IPS DF 6.9 (cell line): ENCODE measurements at regions not wholly inside any gene's neighbourhood (a gene's known extent, or its start where the extent isn't known, plus 50 kb on each side); places are given as distances from the start of the nearest gene placed in this dataset.
"Not testable (repeated sequence)": the region's sequence is repeated elsewhere in the genome, so short reads cannot be mapped to it uniquely, and the experiment has no call there.

Source experiments
- DNase-seq: peaks from one replicate; pipeline ENCODE4 v3.0.0-alpha.2; 2013; ENCODE audit warnings: low read depth, low spot score
- H3K27ac ChIP-seq: one replicate; pipeline ENCODE4 v1.5.1; 2013; ENCODE audit warnings: low read length, control low read depth
- H3K27me3 ChIP-seq: 2 replicates; pipeline ENCODE4 v1.6.1; 2013; ENCODE audit warnings: mild to moderate bottlenecking, low read length; ENCODE audit not compliant: control insufficient read depth, insufficient read depth
- H3K36me3 ChIP-seq: 2 replicates; pipeline ENCODE4 v1.6.1; 2013; ENCODE audit warnings: low read length; ENCODE audit not compliant: control insufficient read depth, insufficient read depth
- H3K4me1 ChIP-seq: 2 replicates; pipeline ENCODE4 v1.6.1; 2013; ENCODE audit warnings: low read length; ENCODE audit not compliant: control insufficient read depth, insufficient read depth
- H3K4me3 ChIP-seq: 2 replicates; pipeline ENCODE4 v1.5.1; 2013; ENCODE audit warnings: mild to moderate bottlenecking, low read length
- H3K9me3 ChIP-seq: 2 replicates; pipeline ENCODE4 v1.6.1; 2013; ENCODE audit warnings: low read length, inconsistent platforms; ENCODE audit not compliant: control insufficient read depth, insufficient read depth
- WGBS: extraction: QIAGEN DNeasy Blood & Tissue Kit; methylation state at CpG from one replicate; pipeline ENCODE4 v1.1.7; 2013; ENCODE audit warnings: mixed read lengths, missing lambda C conversion rate; ENCODE audit not compliant: insufficient read length, insufficient coverage; 5-methylcytosine and 5-hydroxymethylcytosine counted together

DNA sequence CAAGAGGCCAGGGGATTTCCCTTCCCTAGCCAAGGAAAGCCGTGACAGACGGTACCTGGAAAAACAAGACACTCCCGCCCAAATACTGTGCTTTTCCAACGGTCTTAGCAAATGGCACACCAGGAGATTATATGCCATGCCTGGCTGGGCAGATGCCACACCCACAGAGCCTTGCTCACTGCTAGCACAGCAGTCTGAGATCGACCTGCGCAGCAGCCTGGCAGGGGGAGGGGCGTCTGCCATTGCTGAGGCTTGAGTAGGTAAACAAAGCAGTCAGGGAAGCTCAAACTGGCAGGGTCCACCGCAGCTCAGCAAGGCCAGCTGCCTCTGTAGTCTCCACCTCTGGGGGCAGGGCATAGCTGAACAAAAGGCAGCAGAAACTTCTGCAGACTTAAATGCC, 267.7 kb downstream of the GJA1 start:
- H3K9me3 ChIP-seq, H3K4me3 ChIP-seq, H3K27ac ChIP-seq, H3K27me3 ChIP-seq, DNase-seq, H3K4me1 ChIP-seq, H3K36me3 ChIP-seq: not testable (repeated sequence)
- WGBS: no CpG with 5 or more reads among the region's 8 CpGs

DNA sequence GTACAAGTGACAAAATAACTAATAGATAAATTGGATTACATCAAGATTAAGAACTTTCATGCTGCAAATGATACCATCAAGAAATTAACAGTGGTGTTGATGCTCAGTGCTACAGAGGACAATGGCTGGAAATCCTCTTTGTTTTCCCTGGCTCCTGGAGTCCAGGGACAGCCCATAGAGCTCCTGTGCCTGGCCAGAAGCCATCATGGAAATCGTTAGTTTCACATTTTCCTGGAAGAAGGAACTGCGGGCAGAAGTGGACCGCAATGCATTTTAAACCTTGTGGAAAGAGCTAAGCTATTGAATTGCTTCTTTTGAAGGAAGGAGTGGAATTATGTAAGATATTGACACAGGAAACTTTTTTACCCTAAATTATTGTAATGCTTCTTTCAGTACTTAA, 276.0 kb downstream of the GJA1 start:
- H3K4me1 ChIP-seq: no peaks in the 10 kb centered on the region
- no peaks in the 10 kb centered on the region for H3K9me3 ChIP-seq
- DNase-seq: no peak
- H3K27ac ChIP-seq: no peak overlapping the region
- WGBS: no CpG with 5 or more reads among the region's 3 CpGs
- no peaks in the 10 kb centered on the region for H3K36me3 ChIP-seq
- H3K27me3 ChIP-seq: no peaks in the 10 kb centered on the region
- H3K4me3 ChIP-seq: no peak overlapping the region

DNA sequence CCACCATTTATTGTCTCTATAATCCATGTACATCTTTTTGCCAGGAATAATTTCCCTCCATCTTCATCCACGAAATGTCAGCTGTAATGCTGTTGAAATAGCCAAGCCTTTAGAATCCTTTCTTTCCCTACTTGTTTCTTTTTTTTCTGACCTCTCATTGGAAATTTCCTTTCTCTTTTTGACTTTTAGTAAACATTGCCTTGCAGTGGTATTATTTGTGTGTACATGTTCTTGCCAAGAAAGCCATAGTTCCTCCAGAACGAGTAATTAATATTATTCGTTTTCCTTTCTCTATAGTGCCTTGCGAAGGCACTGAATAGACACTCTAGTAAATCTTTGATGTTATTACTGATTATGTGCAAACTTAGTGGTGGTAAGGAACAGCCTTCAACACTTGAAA, 282.2 kb downstream of the GJA1 start:
- Histone ChIP-seq H3K4me1 (no peaks in the 10 kb centered on the region), H3K36me3 (no peaks in the 10 kb centered on the region), H3K27me3 (no peaks in the 10 kb centered on the region), H3K27ac (no peak overlapping the region), H3K4me3 (no peak overlapping the region), H3K9me3 (no peaks in the 10 kb centered on the region)
- WGBS: no CpG with 5 or more reads among the region's 4 CpGs
- DNase-seq: no peak

DNA sequence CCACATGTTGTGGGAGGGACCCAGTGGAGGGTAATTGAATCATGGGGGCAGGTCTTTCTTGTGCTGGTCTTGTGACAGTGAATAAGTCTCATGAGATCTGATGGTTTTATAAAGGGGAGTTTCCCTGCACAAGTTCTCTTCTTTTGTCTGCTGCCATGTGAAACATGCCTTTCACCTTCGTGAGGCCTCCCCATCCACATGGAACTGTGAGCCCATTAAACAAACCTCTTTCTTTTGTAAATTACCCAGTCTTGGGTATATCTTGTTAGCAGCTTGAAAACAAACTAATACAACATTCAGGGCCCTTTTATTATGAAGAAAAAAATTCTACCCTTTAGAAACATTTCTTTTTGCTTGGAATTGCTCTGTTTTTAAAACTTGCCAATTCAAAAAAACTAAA, 285.4 kb downstream of the GJA1 start:
- H3K4me3 ChIP-seq, H3K9me3 ChIP-seq, H3K4me1 ChIP-seq, DNase-seq, H3K36me3 ChIP-seq, H3K27ac ChIP-seq, H3K27me3 ChIP-seq: not testable (repeated sequence)
- WGBS: no CpG with 5 or more reads among the region's 1 CpG

DNA sequence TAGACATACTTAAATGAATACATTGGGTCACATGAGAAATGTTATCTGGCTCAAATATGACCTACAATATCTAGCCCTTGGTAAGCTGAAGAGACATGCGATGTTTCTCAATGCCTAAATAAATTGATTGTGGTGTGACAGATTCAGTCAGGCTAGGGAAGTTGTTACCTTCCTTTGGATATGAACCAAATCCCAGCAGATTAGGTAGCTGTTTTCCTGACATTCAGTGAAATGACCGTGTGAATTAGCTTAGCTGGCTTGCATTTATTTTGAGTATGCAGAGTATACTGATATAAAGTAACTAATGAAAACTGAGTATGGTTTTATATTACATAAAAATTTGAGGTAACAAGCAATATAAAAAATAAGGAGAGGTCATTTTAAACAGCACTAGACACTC, 288.2 kb downstream of the GJA1 start:
- H3K27ac ChIP-seq: no peak overlapping the region
- no CpG with 5 or more reads among the region's 2 CpGs for WGBS
- no peaks in the 10 kb centered on the region for H3K36me3 ChIP-seq
- no peaks in the 10 kb centered on the region for H3K27me3 ChIP-seq
- H3K4me1 ChIP-seq: no peaks in the 10 kb centered on the region
- no peaks in the 10 kb centered on the region for H3K9me3 ChIP-seq
- H3K4me3 ChIP-seq: no peak overlapping the region
- no peak for DNase-seq

DNA sequence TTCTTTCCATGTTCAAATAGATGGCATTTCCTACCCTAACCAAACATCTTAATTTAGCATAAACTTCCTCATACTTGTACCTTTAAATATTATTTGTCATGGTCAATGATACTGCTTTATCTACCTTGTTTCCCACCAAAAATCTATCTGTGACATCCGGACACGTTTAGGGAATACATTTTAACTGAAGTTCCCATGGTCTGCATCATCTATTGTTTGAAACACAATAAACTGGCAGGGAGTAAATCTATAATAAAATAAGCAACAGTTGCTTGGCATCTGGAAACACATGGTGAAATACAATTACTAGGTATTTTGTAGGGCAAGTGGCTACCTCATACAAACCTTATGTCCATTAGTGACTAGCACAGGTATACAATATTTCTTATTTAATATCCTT, 289.1 kb downstream of the GJA1 start:
- no CpG with 5 or more reads among the region's 2 CpGs for WGBS
- Histone ChIP-seq H3K36me3 (no peaks in the 10 kb centered on the region), H3K27me3 (no peaks in the 10 kb centered on the region), H3K4me3 (no peak overlapping the region), H3K9me3 (no peaks in the 10 kb centered on the region), H3K27ac (no peak overlapping the region), H3K4me1 (no peaks in the 10 kb centered on the region)
- DNase-seq: no peak

DNA sequence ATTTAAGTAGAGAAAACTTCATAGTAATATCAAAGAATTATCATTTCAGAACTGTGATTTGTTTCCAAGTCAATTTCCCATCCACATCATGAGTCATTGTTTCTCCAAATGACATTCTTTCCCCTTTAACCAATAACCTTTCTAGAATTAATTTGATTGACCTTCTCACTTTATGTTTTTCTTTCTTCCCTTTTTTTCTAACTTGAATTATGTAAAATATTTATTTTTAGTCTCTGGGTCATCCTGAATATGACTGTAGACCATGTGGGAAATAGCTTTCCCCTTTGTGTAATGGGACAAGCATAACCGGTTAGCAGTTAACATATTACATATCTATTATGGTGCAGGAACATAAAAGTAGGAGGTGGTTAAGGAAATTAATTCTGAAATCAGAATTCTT, 291.1 kb downstream of the GJA1 start:
- no CpG with 5 or more reads among the region's 1 CpG for WGBS
- Histone ChIP-seq H3K27ac (no peak overlapping the region), H3K36me3 (no peaks in the 10 kb centered on the region), H3K4me1 (no peaks in the 10 kb centered on the region), H3K27me3 (no peaks in the 10 kb centered on the region), H3K9me3 (no peaks in the 10 kb centered on the region), H3K4me3 (no peak overlapping the region)
- no peak for DNase-seq

DNA sequence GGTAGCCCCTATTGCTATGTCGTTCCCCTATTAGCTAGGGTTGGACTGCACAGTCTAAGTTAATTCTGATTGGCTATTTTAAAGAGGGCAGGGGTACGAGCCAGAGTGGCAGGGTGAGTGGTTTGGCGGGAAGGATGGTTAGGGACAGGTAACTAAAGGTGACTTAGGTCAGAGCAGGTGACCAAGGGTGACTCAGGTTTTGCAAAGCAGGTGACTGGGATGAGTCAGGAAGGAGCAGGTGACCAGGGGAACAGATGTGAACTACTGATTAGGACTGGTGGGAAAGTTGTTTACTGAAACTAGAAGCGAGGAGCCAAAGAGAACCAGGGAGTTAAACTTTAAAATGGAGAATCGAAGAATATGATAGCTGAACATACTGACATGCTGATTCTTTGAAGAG, 295.2 kb downstream of the GJA1 start:
- no peaks in the 10 kb centered on the region for H3K27me3 ChIP-seq
- no peaks in the 10 kb centered on the region for H3K9me3 ChIP-seq
- no peak overlapping the region for H3K27ac ChIP-seq
- DNase-seq: no peak
- no peaks in the 10 kb centered on the region for H3K36me3 ChIP-seq
- H3K4me3 ChIP-seq: no peak overlapping the region
- no CpG with 5 or more reads among the region's 5 CpGs for WGBS
- H3K4me1 ChIP-seq: no peaks in the 10 kb centered on the region

DNA sequence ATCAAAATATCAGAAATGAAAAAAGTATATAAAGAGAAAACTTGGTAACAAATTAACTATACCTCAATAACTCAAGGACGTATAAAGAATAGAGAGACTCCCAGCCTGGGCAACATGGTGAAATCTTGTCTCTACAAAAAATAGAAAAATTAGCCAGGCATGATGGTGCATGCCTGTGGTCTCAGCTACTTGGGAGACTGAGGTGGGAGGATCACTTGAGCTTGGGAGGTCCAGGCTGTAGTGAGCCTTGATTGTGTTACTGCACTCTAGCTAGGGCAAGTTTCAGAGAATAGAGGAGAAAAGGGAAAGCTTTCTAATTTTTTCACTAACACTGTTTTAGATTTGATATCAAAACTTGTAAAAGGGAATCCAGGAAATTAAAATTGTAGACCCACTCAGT, 295.9 kb downstream of the GJA1 start:
- Histone ChIP-seq H3K27me3 (no peaks in the 10 kb centered on the region), H3K27ac (no peak overlapping the region), H3K4me3 (no peak overlapping the region), H3K36me3 (no peaks in the 10 kb centered on the region), H3K4me1 (no peaks in the 10 kb centered on the region), H3K9me3 (no peaks in the 10 kb centered on the region)
- DNase-seq: no peak
- no CpG with 5 or more reads among the region's 1 CpG for WGBS

DNA sequence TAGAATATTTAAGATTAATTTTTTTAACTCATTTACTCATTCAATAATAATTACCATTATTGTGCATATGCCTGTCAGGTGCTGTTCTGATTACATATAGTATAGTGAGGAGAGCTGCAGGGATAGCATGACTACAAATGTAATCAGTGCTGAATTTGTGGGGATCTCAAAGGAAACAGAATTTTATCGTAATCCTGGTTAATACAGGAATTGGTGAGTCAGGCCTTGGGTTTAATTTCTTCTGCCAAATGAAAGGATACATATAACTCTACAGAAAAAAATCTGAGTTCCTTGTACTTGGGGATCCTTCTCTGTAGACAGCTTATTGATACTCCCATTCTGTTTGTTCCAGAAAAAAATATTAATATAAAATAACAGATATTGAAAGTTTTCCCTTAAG, 297.2 kb downstream of the GJA1 start:
- no peak for DNase-seq
- Histone ChIP-seq H3K4me1 (no peaks in the 10 kb centered on the region), H3K4me3 (no peak overlapping the region), H3K36me3 (no peaks in the 10 kb centered on the region), H3K9me3 (no peaks in the 10 kb centered on the region), H3K27ac (no peak overlapping the region), H3K27me3 (no peaks in the 10 kb centered on the region)
- no CpG with 5 or more reads among the region's 1 CpG for WGBS

DNA sequence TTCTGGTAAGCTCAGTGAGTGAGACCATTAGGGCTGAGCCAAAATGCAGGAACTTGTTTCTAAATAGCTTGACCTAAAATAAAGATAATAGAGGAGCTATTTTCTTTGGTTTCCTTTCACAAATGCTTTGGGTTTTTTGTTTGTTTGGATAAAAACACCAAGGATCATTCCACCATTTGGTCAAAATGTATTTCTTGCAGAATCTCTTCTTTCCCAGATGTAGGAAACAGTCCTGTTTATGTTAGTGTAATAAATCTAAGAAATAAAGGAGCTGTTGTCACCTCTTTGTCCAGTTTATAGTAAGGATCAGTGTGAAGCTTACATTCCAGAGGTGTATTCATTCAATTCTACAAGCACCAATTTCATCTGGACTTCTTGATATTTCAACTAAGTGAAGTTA, 297.8 kb downstream of the GJA1 start:
- DNase-seq: no peak
- no peaks in the 10 kb centered on the region for H3K36me3 ChIP-seq
- H3K27me3 ChIP-seq: no peaks in the 10 kb centered on the region
- no peak overlapping the region for H3K27ac ChIP-seq
- no peak overlapping the region for H3K4me3 ChIP-seq
- no peaks in the 10 kb centered on the region for H3K4me1 ChIP-seq
- H3K9me3 ChIP-seq: no peaks in the 10 kb centered on the region
